Esophagus (tissue), 2 donors: ENCODE measurements at regions not wholly inside any gene's neighbourhood (a gene's known extent, or its start where the extent isn't known, plus 50 kb on each side); places are given as distances from the start of the nearest gene placed in this dataset.
"Not testable (repeated sequence)": the region's sequence is repeated elsewhere in the genome, so short reads cannot be mapped to it uniquely, and the experiment has no call there.

Source experiments
- H3K27ac ChIP-seq, 2 donors: one replicate each; pipeline ENCODE4 v1.5.1; 2013; ENCODE audit warnings: low read depth in 2 of 2, mild to moderate bottlenecking in 2 of 2, inconsistent platforms in 1 of 2, low read length in 1 of 2, moderate library complexity in 1 of 2
- H3K27me3 ChIP-seq, 2 donors: one replicate each; pipeline ENCODE4 v1.6.1; 2013; ENCODE audit warnings: low read length in 2 of 2, control low read depth in 1 of 2, mild to moderate bottlenecking in 1 of 2; ENCODE audit not compliant: insufficient read depth in 2 of 2, control insufficient read depth in 1 of 2
- H3K36me3 ChIP-seq, 2 donors: one replicate each; pipeline ENCODE4 v1.6.1; 2013; ENCODE audit warnings: low read length in 1 of 2; ENCODE audit not compliant: control insufficient read depth in 2 of 2, insufficient read depth in 2 of 2
- H3K4me1 ChIP-seq, 2 donors: one replicate each; pipeline ENCODE4 v1.6.1; 2013; ENCODE audit warnings: low read length in 1 of 2; ENCODE audit not compliant: control insufficient read depth in 2 of 2, insufficient read depth in 2 of 2
- H3K4me3 ChIP-seq, 2 donors: one replicate each; pipeline ENCODE4 v1.5.1; 2013; ENCODE audit warnings: low read length in 2 of 2, mild to moderate bottlenecking in 2 of 2, low read depth in 1 of 2, moderate library complexity in 1 of 2
- H3K9me3 ChIP-seq, 2 donors: one replicate each; pipeline ENCODE4 v1.6.1; 2013; ENCODE audit warnings: mild to moderate bottlenecking in 2 of 2, low read depth in 1 of 2, low read length in 1 of 2, moderate library complexity in 1 of 2; ENCODE audit not compliant: control insufficient read depth in 2 of 2, insufficient read depth in 1 of 2
- WGBS, 2 donors: extraction: QIAGEN DNeasy Blood & Tissue Kit; methylation state at CpG; one replicate each; pipeline ENCODE4 v1.1.7; 2013; 5-methylcytosine and 5-hydroxymethylcytosine counted together
- donor health status: healthy with polysubstance abuse.
- donor health status: Bipolar disorder and iron deficiency.

GRCh38 chr5:36384845-36385244, 83.1 kb upstream of the RANBP3L start:
- Histone ChIP-seq H3K36me3 (no peaks in the 10 kb centered on the region), H3K4me3 (no peak overlapping the region), H3K27me3 (no peaks in the 10 kb centered on the region), H3K4me1 (no peaks in the 10 kb centered on the region), H3K9me3 (no peaks in the 10 kb centered on the region), H3K27ac (no peak overlapping the region)
- WGBS, 2 donors: 36 to 40% methylated on average over 3 of the region's 3 CpGs

- H3K36me3 ChIP-seq: no peaks in the 10 kb centered on the region
- no peak overlapping the region for H3K4me3 ChIP-seq
- H3K27ac ChIP-seq: no peak overlapping the region
- WGBS, 2 donors: 95 to 100% methylated on average over 2 of the region's 2 CpGs
- no peaks in the 10 kb centered on the region for H3K4me1 ChIP-seq
- no peaks in the 10 kb centered on the region for H3K9me3 ChIP-seq
- no peaks in the 10 kb centered on the region for H3K27me3 ChIP-seq
Measured at GRCh38 chr5:36385495-36385894, 83.8 kb upstream of the RANBP3L start.

- no peaks in the 10 kb centered on the region for H3K4me1 ChIP-seq
- no peaks in the 10 kb centered on the region for H3K9me3 ChIP-seq
- H3K4me3 ChIP-seq: no peak overlapping the region
- 83 to 89% methylated on average over 4 of the region's 4 CpGs for WGBS, 2 donors
- no peaks in the 10 kb centered on the region for H3K27me3 ChIP-seq
- H3K27ac ChIP-seq: no peak overlapping the region
- H3K36me3 ChIP-seq: no peaks in the 10 kb centered on the region
Measured at GRCh38 chr5:36388288-36388687, 86.6 kb upstream of the RANBP3L start.

GRCh38 chr5:36389245-36389644, 87.5 kb upstream of the RANBP3L start:
- H3K36me3 ChIP-seq: no peaks in the 10 kb centered on the region
- H3K4me3 ChIP-seq: no peak overlapping the region
- no peak overlapping the region for H3K27ac ChIP-seq
- no peaks in the 10 kb centered on the region for H3K9me3 ChIP-seq
- no peaks in the 10 kb centered on the region for H3K27me3 ChIP-seq
- WGBS, 2 donors: 62 to 70% methylated on average over 4 of the region's 4 CpGs
- no peaks in the 10 kb centered on the region for H3K4me1 ChIP-seq

GRCh38 chr5:36390640-36391039, 88.9 kb upstream of the RANBP3L start:
- Histone ChIP-seq H3K4me1 (no peaks in the 10 kb centered on the region), H3K27ac (no peak overlapping the region), H3K36me3 (no peaks in the 10 kb centered on the region), H3K27me3 (no peaks in the 10 kb centered on the region), H3K9me3 (no peaks in the 10 kb centered on the region), H3K4me3 (no peak overlapping the region)
- WGBS, 2 donors: 64 to 76% methylated on average over 9 of the region's 9 CpGs

- no peaks in the 10 kb centered on the region for H3K9me3 ChIP-seq
- H3K27me3 ChIP-seq: no peaks in the 10 kb centered on the region
- WGBS, 2 donors: 81 to 85% methylated on average over 5 of the region's 5 CpGs
- no peaks in the 10 kb centered on the region for H3K4me1 ChIP-seq
- no peaks in the 10 kb centered on the region for H3K36me3 ChIP-seq
- no peak overlapping the region for H3K4me3 ChIP-seq
- no peak overlapping the region for H3K27ac ChIP-seq
Measured at GRCh38 chr5:36392186-36392585, 90.5 kb upstream of the RANBP3L start.

- H3K4me1 ChIP-seq: no peaks in the 10 kb centered on the region
- H3K27me3 ChIP-seq: no peaks in the 10 kb centered on the region
- H3K9me3 ChIP-seq: no peaks in the 10 kb centered on the region
- H3K4me3 ChIP-seq: no peak overlapping the region
- no peaks in the 10 kb centered on the region for H3K36me3 ChIP-seq
- H3K27ac ChIP-seq: no peak overlapping the region
Measured at GRCh38 chr5:36392818-36393217, 91.1 kb upstream of the RANBP3L start.

- H3K4me3 ChIP-seq: no peak overlapping the region
- no peaks in the 10 kb centered on the region for H3K36me3 ChIP-seq
- 86 to 90% methylated on average over 4 of the region's 4 CpGs for WGBS, 2 donors
- no peaks in the 10 kb centered on the region for H3K4me1 ChIP-seq
- H3K27me3 ChIP-seq: no peaks in the 10 kb centered on the region
- H3K9me3 ChIP-seq: no peaks in the 10 kb centered on the region
- no peak overlapping the region for H3K27ac ChIP-seq
Measured at GRCh38 chr5:36393656-36394428, 92.1 kb upstream of the RANBP3L start.

- no peak overlapping the region for H3K27ac ChIP-seq
- H3K4me3 ChIP-seq: no peak overlapping the region
- no peaks in the 10 kb centered on the region for H3K27me3 ChIP-seq
- H3K36me3 ChIP-seq: no peaks in the 10 kb centered on the region
- no peaks in the 10 kb centered on the region for H3K4me1 ChIP-seq
- WGBS, 2 donors: 90 to 92% methylated on average over 4 of the region's 4 CpGs
- no peaks in the 10 kb centered on the region for H3K9me3 ChIP-seq
Measured at GRCh38 chr5:36395260-36395659, 93.6 kb upstream of the RANBP3L start.

- 79 to 83% methylated on average over 12 of the region's 12 CpGs for WGBS, 2 donors
Measured at GRCh38 chr5:36395947-36396346, 94.2 kb upstream of the RANBP3L start.

More at GRCh38 chr5:36395947-36396346, 94.2 kb upstream of the RANBP3L start:
- H3K4me3 ChIP-seq, H3K9me3 ChIP-seq, H3K36me3 ChIP-seq, H3K4me1 ChIP-seq, H3K27ac ChIP-seq, H3K27me3 ChIP-seq: not testable (repeated sequence)
